ENCODE measurements at regions not wholly inside any gene's neighbourhood (a gene's known extent, or its start where the extent isn't known, plus 50 kb on each side); places are given as distances from the start of the nearest gene placed in this dataset.
"Not testable (repeated sequence)": the region's sequence is repeated elsewhere in the genome, so short reads cannot be mapped to it uniquely, and the experiment has no call there.

DNA sequence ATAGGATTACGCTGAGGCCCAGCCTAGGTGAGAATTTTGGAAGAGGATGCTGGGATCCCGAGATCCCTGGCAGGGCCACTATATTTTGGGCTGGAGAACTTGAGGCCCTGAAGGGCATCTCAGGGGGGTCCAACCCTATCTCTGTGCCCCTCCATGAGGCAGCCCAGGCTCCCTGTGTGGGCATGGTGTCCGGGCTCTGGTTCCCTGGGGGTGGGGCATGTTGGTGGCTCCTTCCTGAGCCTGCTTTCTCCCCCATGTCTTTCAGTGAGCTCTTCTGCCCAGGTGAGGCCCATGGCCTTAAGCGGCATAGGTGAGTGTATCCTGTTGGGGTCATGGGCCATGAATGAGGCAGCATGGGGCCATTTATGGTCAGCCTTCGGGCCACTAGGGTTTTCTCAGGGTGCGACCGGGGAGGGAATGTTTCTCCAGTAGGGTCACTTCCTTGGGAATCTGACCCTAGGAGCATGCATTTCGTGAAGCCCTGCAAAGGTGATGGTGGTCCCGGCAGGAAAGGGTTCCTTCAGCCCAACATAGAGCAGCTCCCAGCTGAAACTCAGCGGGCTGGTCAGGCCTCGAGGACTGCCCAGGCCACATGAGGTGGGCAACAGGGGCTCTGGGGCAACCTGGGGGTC is 191.3 kb downstream of the UBE3A start:
- DNase-seq (ENCODE audit: low spot score) = no peak

DNA sequence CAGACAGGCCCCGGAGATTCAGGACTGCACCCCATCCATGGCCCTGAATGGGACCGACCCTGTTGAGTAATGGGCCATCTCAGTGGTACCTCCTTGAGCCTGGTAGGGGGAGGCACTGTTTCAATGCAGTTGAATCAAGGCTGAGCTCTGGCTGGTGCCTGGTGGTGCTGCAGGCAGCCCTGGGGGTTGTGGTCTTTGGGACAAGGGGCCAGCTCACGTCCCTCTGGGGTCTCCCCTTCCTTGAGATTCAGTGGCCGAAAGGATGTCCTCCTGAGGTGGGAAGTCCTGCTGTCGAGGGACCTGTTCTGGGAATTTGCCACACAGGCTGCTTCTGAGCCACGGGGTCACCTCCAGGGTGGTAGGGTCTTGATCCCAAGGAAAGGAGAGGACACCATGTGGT is 190.7 kb downstream of the UBE3A start:
- DNase-seq (ENCODE audit: low spot score) = not testable (repeated sequence)

DNA sequence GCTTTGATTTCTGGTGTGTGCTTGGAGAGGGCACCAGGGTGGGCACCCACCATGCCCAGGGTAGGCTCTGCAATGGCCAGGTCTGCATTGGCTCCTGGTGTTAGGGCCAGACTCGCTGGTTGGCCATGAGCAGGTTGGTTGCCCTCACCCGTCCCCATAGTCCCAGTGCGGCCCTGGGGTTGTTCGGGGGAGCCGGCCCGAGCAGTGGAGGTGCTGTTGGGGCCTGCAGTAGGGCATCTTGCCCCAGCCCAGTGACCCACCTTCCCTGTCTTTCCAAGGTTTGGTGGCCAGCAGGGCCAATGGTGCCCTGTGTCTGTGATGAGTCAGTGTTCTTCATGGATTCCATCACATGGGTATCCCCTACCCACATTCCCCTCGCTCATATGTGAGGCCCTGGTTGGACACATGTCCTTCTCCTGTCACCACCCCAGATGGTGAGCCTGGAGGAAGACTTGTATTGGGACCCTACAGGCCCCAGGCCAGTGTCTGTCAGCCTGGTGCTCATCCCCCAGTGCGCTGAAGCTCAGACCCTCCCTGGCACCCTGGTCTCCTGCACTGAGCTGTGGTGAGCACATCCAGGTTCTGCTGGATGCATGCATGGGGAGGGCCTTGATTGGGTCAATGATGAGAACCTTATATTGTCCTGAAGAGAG is 190.1 kb downstream of the UBE3A start:
- DNase-seq (ENCODE audit: low spot score) = no peak

DNA sequence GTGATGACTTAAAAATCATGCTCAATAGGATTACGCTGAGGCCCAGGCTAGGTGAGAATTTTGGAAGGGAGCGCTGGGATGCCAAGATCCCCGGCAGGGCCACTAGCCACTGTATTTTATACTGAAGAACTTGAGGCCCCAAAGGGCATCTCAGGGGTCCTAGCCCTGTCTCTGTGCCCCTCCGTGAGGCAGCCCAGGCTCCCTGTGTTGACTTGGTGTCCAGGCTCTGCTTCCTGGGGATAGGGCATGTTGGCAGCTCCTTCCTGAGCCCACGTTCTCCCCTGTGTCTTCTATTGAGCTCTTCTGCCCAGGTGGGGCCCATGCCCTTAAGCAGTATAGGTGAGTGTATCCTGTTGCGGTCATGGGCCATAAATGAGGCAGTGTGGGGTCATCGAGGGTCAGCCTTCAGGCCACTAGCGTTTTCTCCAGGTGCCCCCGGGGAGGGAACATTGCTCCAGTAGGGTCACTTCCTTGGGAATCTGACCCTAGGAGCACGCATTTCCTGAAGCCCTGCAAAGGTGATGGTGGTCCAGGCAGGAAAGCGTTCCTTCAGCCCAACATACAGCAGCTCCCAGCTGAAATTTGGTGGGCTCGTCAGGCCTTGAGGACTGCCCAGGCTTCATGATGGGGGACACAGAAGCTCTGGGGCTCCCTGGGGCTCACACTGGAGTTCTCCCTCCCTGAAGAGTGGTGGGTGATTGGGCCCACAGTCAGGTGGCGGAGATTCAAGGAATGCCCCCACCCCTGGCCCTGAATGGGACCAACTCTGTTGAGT is 189.4 kb downstream of the UBE3A start:
- no peak for DNase-seq (ENCODE audit: low spot score)

DNA sequence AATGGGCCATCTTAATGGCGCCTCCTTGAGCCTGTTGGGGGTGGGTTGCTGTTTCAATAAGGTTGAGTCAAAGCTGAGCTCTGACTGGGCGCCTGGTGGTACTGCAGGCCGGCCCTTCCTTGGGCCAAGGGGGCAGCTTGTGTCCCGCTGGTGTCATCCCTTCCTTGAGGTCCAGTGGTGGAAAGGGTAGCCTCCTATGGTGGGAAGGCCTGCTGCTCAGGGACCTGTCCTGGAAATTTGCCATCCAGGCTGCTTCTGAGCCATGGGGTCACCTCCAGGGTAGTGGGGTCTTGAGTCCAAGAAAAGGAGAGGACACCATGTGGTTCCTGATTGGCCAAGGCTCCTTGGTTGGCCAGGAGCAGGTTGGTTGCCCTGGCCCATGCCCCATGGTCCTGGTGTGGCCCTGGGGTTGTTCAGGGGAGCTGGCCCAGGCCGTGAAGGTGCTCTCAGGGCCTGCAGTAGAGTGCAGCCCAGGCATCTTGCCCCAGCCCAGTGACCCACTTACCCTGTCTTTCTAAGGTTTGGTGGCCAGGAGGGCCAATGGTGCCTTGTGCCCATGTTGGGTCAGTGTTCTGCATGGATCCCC is 188.7 kb downstream of the UBE3A start:
- DNase-seq (ENCODE audit: low spot score) = no peak

DNA sequence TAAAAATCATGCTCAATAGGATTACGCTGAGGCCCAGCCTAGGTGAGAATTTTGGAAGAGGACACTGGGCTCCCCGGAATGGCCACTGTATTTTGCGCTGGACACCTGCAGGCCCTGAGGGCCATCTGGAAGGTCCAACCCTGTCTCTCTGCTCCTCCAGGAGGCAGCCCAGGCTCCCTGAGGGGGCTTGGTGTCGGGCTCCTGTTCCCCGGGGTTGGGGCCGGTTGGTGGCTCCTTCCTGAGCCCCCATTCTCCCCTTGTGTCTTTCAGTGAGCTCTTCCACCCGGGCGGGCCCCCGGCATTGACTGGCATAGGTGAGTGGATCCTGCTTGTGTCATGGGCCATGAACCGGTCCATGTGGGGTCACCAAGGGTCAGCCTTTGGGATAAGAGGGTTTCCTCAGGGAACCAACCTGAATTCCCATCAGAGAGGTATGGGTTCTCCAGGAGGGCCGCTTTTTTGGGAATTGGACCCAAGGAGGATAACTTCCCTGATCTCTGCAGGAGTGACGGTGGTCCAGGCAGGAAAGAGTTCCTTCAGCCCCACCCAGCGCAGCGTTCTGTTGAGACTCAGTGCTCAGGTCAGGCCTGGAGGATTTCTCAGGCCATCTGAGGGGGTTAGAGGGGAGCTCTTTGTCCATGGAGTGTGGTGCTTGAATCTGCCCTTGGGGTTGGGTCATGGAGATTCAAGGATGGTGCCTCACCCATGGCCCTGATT is 187.8 kb downstream of the UBE3A start:
- no peak for DNase-seq (ENCODE audit: low spot score)

DNA sequence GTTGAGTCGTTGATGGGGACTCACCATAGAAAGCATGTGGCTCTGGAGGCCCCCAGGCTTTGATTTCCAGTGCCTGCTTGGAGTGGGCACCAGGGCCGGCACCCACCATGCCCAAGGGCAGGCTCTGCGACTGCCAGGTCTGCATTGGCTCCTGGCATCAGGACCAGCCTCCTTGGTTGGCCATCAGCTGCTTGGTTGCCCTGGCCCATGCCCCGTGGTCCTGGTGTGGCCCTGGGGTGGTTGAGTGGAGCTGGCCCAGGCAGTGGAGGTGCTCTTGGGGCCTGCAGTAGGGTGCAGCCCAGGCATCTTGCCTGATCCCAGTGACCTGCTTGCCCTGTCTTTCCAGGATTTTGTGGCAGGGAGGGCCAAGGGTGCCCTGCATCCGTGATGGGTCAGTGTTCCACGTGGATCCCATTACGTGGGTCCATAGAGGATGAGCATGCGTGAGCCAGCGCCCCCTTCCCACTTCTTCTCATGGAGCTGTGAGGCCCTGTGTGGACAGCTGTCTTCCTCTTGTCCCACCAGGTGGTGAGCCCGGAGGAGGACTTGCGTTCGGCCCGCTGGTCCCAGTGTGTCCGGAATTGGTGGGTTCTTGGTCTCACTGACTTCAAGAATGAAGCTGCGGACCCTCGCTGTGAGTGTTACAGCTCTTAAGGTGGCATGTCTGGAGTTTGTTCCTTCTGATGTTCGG is 187.0 kb downstream of the UBE3A start:
- DNase-seq (ENCODE audit: low spot score) = no peak

DNA sequence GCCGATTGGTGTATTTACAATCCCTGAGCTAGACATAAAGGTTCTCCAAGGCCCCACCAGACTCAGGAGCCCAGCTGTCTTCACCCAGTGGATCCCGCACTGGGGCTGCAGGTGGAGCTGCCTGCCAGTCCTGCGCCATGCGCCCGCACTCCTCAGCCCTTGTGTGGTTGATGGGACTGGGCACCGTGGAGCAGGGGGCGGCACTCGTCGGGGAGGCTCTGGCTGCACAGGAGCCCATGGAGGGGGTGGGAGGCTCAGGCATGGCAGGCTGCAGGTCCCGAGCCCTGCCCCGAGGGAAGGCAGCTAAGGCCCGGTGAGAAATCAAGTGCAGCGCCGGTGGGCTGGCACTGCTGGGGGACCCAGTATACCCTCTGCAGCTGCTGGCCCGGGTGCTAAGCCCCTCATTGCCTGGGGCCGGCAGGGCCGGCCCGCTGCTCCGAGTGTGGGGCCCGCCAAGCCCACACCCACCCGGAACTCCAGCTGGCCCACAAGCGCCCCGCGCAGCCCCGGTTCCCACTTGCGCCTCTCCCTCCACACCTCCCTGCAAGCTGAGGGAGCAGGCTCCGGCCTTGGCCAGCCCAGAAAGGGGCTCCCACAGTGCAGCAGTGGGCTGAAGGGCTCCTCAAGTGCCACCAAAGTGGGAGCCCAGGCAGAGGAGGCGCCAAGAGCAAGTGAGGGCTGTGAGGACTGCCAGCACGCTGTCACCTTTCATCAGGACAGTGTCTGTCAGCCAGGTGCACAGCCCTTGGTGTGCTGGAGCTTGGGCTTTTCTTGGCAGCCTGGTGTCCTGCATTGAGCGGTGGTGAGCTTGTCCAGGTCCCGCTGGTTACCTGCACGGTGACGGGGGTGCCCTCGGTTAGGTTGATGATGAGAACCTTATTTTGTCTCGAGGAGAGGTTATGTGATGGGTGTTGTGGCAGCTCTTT is 185.5 kb downstream of the UBE3A start:
- not testable (repeated sequence) for DNase-seq (ENCODE audit: low spot score)

DNA sequence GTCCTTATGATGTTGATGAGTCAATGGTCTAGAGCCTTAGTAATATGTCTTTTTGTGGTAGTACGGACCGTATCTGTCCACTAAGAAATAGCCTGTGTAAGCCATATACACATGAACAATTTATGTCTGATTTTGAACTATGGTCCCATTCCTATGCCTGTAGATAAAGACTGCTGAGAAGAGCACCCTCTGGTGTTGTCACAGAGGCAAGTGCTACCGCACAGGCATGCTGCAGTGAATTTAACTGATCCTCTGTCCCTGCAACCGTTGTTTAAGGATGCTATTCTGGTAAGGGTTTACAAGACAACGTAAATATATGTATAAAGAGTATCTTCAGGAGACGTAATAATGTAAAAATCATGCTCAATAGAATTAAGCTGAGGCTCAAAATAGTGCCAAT is 170.7 kb downstream of the UBE3A start:
- no peak for DNase-seq (ENCODE audit: low spot score)

Data from pons (tissue), 1 donor.